Liver (tissue), 3 donors: ENCODE measurements at regions not wholly inside any gene's neighbourhood (a gene's known extent, or its start where the extent isn't known, plus 50 kb on each side); places are given as distances from the start of the nearest gene placed in this dataset.

ENCODE experiments used
- EGR1 ChIP-seq, 2 donors: IDR thresholded peaks; 2 replicates each; pipeline ENCODE4 v1.6.1; 2016 to 2018; ENCODE audit warnings: antibody characterized with exemption in 2 of 2, low read depth in 2 of 2
- GABPA ChIP-seq, 2 donors: IDR thresholded peaks in 1 of 2; conservative IDR thresholded peaks in 1 of 2; 2 replicates each; pipeline ENCODE4 v1.6.1; 2016; ENCODE audit warnings: antibody characterized with exemption in 2 of 2, mild to moderate bottlenecking in 1 of 2, moderate library complexity in 1 of 2
- JUND ChIP-seq, 2 donors: IDR thresholded peaks; 2 replicates each; pipeline ENCODE4 v1.6.1; 2016; ENCODE audit warnings: antibody characterized with exemption in 2 of 2
- NR2F2 ChIP-seq: IDR thresholded peaks from 2 replicates; pipeline ENCODE4 v1.6.1; 2016; ENCODE audit warnings: antibody characterized with exemption
- RAD21 ChIP-seq, 2 donors: IDR thresholded peaks; 2 replicates each; pipeline ENCODE4 v1.6.1; 2016; ENCODE audit warnings: antibody characterized with exemption in 2 of 2, mild to moderate bottlenecking in 2 of 2
- RXRA ChIP-seq, 2 donors: IDR thresholded peaks; 2 replicates each; pipeline ENCODE4 v1.6.1; 2017 to 2018; ENCODE audit warnings: antibody characterized with exemption in 2 of 2, mild to moderate bottlenecking in 1 of 2
- SP1 ChIP-seq: IDR thresholded peaks from 2 replicates; pipeline ENCODE4 v1.6.1; 2018; ENCODE audit warnings: antibody characterized with exemption, mild to moderate bottlenecking
- YY1 ChIP-seq: IDR thresholded peaks from 2 replicates; pipeline ENCODE4 v1.6.1; 2016; ENCODE audit warnings: antibody characterized with exemption, mild to moderate bottlenecking
- TF ChIP-seq, protein P1 (sequence below): fragments of 150-350 bp; IDR thresholded peaks from 2 replicates; pipeline ENCODE4 v1.5.1; 2017; ENCODE audit warnings: improper control_type of control experiment, low read depth, low read length; ENCODE audit not compliant: missing input control
- TF ChIP-seq, protein P2 (sequence below): IDR thresholded peaks from 2 replicates; pipeline ENCODE4 v1.6.1; 2016; ENCODE audit warnings: antibody characterized with exemption, mild to moderate bottlenecking
- TF ChIP-seq, protein P3 (sequence below): IDR thresholded peaks from 2 replicates; pipeline ENCODE4 v1.6.1; 2016; ENCODE audit warnings: antibody characterized with exemption
- TF ChIP-seq, protein P4 (sequence below): IDR thresholded peaks from 2 replicates; pipeline ENCODE4 v1.6.1; 2016; ENCODE audit warnings: antibody characterized with exemption
- donor health status: healthy.
- donor health status: healthy.

- TF ChIP-seq, protein P1, sequence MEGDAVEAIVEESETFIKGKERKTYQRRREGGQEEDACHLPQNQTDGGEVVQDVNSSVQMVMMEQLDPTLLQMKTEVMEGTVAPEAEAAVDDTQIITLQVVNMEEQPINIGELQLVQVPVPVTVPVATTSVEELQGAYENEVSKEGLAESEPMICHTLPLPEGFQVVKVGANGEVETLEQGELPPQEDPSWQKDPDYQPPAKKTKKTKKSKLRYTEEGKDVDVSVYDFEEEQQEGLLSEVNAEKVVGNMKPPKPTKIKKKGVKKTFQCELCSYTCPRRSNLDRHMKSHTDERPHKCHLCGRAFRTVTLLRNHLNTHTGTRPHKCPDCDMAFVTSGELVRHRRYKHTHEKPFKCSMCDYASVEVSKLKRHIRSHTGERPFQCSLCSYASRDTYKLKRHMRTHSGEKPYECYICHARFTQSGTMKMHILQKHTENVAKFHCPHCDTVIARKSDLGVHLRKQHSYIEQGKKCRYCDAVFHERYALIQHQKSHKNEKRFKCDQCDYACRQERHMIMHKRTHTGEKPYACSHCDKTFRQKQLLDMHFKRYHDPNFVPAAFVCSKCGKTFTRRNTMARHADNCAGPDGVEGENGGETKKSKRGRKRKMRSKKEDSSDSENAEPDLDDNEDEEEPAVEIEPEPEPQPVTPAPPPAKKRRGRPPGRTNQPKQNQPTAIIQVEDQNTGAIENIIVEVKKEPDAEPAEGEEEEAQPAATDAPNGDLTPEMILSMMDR, result no peak
- TF ChIP-seq JUND (IDR thresholded peaks at IDR 0.05) (no peak), RAD21 (IDR thresholded peaks at IDR 0.05) (no peak), GABPA (IDR thresholded peaks at IDR 0.05 in 1 of 2, conservative IDR thresholded peaks at IDR 0.05 in 1 of 2) (no peak), YY1 (no peak), SP1 (no peak), RXRA (IDR thresholded peaks at IDR 0.05) (no peak), NR2F2 (no peak), EGR1 (IDR thresholded peaks at IDR 0.05; ENCODE audit: low read depth in 2 of 2) (no peak)
- TF ChIP-seq, protein P2, sequence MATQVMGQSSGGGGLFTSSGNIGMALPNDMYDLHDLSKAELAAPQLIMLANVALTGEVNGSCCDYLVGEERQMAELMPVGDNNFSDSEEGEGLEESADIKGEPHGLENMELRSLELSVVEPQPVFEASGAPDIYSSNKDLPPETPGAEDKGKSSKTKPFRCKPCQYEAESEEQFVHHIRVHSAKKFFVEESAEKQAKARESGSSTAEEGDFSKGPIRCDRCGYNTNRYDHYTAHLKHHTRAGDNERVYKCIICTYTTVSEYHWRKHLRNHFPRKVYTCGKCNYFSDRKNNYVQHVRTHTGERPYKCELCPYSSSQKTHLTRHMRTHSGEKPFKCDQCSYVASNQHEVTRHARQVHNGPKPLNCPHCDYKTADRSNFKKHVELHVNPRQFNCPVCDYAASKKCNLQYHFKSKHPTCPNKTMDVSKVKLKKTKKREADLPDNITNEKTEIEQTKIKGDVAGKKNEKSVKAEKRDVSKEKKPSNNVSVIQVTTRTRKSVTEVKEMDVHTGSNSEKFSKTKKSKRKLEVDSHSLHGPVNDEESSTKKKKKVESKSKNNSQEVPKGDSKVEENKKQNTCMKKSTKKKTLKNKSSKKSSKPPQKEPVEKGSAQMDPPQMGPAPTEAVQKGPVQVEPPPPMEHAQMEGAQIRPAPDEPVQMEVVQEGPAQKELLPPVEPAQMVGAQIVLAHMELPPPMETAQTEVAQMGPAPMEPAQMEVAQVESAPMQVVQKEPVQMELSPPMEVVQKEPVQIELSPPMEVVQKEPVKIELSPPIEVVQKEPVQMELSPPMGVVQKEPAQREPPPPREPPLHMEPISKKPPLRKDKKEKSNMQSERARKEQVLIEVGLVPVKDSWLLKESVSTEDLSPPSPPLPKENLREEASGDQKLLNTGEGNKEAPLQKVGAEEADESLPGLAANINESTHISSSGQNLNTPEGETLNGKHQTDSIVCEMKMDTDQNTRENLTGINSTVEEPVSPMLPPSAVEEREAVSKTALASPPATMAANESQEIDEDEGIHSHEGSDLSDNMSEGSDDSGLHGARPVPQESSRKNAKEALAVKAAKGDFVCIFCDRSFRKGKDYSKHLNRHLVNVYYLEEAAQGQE, result no peak
- TF ChIP-seq, protein P3, sequence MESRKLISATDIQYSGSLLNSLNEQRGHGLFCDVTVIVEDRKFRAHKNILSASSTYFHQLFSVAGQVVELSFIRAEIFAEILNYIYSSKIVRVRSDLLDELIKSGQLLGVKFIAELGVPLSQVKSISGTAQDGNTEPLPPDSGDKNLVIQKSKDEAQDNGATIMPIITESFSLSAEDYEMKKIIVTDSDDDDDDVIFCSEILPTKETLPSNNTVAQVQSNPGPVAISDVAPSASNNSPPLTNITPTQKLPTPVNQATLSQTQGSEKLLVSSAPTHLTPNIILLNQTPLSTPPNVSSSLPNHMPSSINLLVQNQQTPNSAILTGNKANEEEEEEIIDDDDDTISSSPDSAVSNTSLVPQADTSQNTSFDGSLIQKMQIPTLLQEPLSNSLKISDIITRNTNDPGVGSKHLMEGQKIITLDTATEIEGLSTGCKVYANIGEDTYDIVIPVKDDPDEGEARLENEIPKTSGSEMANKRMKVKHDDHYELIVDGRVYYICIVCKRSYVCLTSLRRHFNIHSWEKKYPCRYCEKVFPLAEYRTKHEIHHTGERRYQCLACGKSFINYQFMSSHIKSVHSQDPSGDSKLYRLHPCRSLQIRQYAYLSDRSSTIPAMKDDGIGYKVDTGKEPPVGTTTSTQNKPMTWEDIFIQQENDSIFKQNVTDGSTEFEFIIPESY, result no peak
- TF ChIP-seq, protein P4, sequence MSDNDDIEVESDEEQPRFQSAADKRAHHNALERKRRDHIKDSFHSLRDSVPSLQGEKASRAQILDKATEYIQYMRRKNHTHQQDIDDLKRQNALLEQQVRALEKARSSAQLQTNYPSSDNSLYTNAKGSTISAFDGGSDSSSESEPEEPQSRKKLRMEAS, result no peak
These were observed 321.3 kb downstream of the SAMD5 start for GRCh38 chr6:147829835-147830234.
